KMS-11 (cell line): ENCODE measurements at regions not wholly inside any gene's neighbourhood (a gene's known extent, or its start where the extent isn't known, plus 50 kb on each side); places are given as distances from the start of the nearest gene placed in this dataset.

Source experiments
- H2AFZ ChIP-seq: fragments of 200-600 bp; sonication (generic); 2 replicates; pipeline ENCODE4 v1.6.1; 2016; ENCODE audit warnings: antibody characterized with exemption, mixed run types, low read depth
- H3K27ac ChIP-seq: fragments of 200-600 bp; sonication (generic); 2 replicates; pipeline ENCODE4 v1.6.1; 2016; ENCODE audit warnings: mild to moderate bottlenecking, mixed run types
- H3K27me3 ChIP-seq: fragments of 200-600 bp; sonication (generic); 2 replicates; pipeline ENCODE4 v1.6.1; 2017; ENCODE audit warnings: mild to moderate bottlenecking, low read depth, mixed run types, moderate library complexity; ENCODE audit not compliant: insufficient read depth
- H3K36me3 ChIP-seq: fragments of 200-600 bp; sonication (generic); 2 replicates; pipeline ENCODE4 v1.6.1; 2017; ENCODE audit warnings: mild to moderate bottlenecking, mixed run types; ENCODE audit not compliant: insufficient read depth
- H3K4me1 ChIP-seq: fragments of 200-600 bp; sonication (generic); 2 replicates; pipeline ENCODE4 v1.6.1; 2016; ENCODE audit warnings: mild to moderate bottlenecking, low read depth, mixed run types; ENCODE audit not compliant: poor library complexity, severe bottlenecking
- H3K4me2 ChIP-seq: fragments of 200-600 bp; sonication (generic); 2 replicates; pipeline ENCODE4 v1.7.0; 2016; ENCODE audit warnings: mild to moderate bottlenecking, mixed run types
- H3K4me3 ChIP-seq: fragments of 200-600 bp; sonication (generic); IDR thresholded peaks from 2 replicates; pipeline ENCODE4 v1.6.1; 2017; ENCODE audit warnings: low read depth, low read length, mixed read lengths; ENCODE audit not compliant: insufficient read depth
- H3K79me2 ChIP-seq: fragments of 200-600 bp; sonication (generic); 2 replicates; pipeline ENCODE4 v1.6.1; 2016; ENCODE audit warnings: low read depth, mixed run types; ENCODE audit not compliant: insufficient read depth
- H3K9ac ChIP-seq: fragments of 200-600 bp; sonication (generic); 2 replicates; pipeline ENCODE4 v1.6.1; 2016; ENCODE audit warnings: mild to moderate bottlenecking, mixed run types
- H4K20me1 ChIP-seq: fragments of 200-600 bp; sonication (generic); 2 replicates; pipeline ENCODE4 v1.6.1; 2016; ENCODE audit warnings: mild to moderate bottlenecking, mixed run types; ENCODE audit not compliant: insufficient read depth
- TF ChIP-seq, protein P1 (sequence below): fragments of 200-600 bp; sonication (generic); conservative IDR thresholded peaks from 2 replicates; pipeline ENCODE4 v1.6.1; 2017; ENCODE audit warnings: low read depth, mild to moderate bottlenecking, antibody characterized with exemption, low read length, moderate library complexity, mixed read lengths

DNA sequence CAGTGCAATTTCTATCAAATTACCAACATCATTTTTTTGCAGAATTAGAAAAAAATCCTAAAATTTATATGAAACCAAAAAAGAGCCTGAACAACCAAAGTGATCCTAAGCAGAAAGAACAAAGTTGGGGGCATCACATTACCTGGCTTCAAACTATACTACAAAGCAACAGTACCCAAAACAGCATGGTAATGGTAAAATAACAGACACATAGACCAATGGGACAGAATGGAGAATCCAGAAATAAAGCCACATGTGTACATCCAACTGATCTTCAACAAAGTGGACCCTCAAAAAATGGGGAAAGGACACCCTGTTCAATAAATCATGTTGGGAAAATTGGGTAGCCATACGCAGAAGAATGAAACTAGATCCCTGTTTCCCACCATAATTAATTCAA lies 245.7 kb upstream of the CTAGE1 start:
- no peaks in the 10 kb centered on the region for H3K4me1 ChIP-seq
- TF ChIP-seq, protein P1, sequence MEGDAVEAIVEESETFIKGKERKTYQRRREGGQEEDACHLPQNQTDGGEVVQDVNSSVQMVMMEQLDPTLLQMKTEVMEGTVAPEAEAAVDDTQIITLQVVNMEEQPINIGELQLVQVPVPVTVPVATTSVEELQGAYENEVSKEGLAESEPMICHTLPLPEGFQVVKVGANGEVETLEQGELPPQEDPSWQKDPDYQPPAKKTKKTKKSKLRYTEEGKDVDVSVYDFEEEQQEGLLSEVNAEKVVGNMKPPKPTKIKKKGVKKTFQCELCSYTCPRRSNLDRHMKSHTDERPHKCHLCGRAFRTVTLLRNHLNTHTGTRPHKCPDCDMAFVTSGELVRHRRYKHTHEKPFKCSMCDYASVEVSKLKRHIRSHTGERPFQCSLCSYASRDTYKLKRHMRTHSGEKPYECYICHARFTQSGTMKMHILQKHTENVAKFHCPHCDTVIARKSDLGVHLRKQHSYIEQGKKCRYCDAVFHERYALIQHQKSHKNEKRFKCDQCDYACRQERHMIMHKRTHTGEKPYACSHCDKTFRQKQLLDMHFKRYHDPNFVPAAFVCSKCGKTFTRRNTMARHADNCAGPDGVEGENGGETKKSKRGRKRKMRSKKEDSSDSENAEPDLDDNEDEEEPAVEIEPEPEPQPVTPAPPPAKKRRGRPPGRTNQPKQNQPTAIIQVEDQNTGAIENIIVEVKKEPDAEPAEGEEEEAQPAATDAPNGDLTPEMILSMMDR, result no peak
- H3K9ac ChIP-seq, result no peak overlapping the region
- no peaks in the 10 kb centered on the region for H3K79me2 ChIP-seq
- H3K27me3 ChIP-seq, result no peaks in the 10 kb centered on the region
- no peak overlapping the region for H3K4me2 ChIP-seq
- no peak overlapping the region for H3K27ac ChIP-seq
- no peaks in the 10 kb centered on the region for H4K20me1 ChIP-seq
- H2AFZ ChIP-seq, result no peak overlapping the region
- H3K4me3 ChIP-seq, result no peak overlapping the region
- no peaks in the 10 kb centered on the region for H3K36me3 ChIP-seq

DNA sequence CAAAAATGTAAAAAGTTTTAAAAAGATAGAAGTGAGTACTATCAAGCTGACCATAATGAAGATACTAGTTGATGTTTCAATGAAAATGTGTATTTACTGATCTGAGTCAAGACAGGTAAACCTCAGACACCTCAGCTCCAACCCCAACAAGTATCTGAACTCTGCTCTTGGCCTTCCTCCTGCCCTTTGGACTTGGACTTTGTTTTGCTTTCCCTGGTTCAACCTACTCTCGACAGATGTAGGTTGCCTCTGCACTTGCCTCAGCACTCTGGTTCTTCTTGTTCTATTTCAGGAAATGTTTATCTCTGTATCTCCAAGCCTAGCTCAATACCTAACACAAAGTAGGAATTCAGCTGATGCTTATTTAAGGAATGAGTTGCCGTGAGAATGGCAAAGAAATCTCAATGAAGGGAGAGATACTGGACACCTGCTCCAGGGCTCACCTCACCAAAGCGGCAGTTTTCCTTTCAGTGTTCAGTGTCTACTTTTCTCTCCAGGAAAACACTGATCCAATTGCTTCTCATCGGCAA lies 248.8 kb upstream of the CTAGE1 start:
- no peak overlapping the region for H2AFZ ChIP-seq
- no peaks in the 10 kb centered on the region for H3K27me3 ChIP-seq

DNA sequence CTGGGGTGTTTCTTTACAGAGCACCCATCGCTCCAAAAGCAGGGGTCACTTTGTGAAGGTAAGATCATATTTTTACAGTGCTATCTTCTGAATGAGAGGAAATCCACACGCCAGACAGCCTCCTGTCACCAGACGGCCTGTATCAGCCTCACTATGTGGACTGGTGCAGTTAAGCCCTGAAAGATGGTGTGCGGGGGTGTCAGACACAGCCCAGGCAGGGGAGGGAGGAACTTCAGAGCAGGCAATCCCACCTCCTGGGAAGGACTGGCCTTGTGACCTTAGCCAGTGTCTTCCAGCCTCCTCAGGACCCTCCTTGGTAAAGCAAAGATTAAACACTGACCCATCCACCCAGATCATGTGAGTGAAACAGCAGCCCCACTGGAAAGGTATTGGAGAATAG lies 249.4 kb upstream of the CTAGE1 start:
- Histone ChIP-seq H3K79me2 (no peaks in the 10 kb centered on the region), H3K4me2 (no peak overlapping the region), H3K4me3 (no peak overlapping the region), H3K27me3 (no peaks in the 10 kb centered on the region), H3K36me3 (no peaks in the 10 kb centered on the region), H2AFZ (no peak overlapping the region), H3K27ac (no peak overlapping the region), H3K4me1 (no peaks in the 10 kb centered on the region), H3K9ac (no peak overlapping the region), H4K20me1 (no peaks in the 10 kb centered on the region)
- TF ChIP-seq, protein P1, result no peak

More for the DNA sequence above, 248.8 kb upstream of the CTAGE1 start:
- Histone ChIP-seq H3K36me3 (no peaks in the 10 kb centered on the region), H3K4me1 (no peaks in the 10 kb centered on the region), H3K79me2 (no peaks in the 10 kb centered on the region), H3K27ac (no peak overlapping the region), H3K4me3 (no peak overlapping the region), H3K9ac (no peak overlapping the region), H4K20me1 (no peaks in the 10 kb centered on the region), H3K4me2 (no peak overlapping the region)
- TF ChIP-seq, protein P1, result no peak

DNA sequence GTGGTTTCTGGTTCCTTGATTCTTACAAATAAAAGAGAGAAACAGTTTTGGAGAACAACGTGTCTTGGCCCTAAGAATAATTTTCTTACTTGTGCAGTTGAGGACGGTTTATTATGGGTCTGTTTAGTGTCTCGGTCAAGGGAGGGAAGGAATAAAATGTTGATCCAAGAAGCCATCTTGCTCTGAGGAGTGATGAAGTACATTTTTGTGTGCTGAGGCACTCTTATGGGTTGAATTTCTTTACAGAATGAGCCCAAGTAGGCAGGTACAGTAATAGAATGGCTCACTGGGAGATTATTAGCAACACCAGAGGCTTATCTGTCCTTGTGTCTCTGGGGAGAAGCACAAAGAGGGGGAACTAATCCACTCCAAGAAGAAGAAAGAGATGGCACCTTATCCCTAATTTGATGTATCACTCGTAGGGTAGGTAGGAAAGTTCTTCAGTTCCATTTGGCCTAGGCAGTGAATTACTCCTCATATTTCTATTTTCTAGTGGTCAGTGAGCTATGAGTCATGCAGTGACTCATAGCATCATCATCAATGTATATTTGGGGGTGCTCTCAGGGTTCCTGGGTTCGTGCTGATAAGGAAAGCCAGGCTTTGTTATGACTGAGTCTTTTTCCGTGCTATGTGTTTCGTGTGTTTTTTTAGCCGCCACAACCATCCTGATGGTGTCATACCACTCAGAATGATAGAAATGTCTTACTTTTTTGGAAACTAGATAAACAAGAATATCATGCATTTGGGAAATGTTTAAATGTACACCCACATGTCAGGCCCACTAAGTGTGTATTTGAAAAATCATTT lies 250.1 kb upstream of the CTAGE1 start:
- Histone ChIP-seq H3K79me2 (no peaks in the 10 kb centered on the region), H3K27ac (no peak overlapping the region), H3K9ac (no peak overlapping the region), H3K36me3 (no peaks in the 10 kb centered on the region), H2AFZ (no peak overlapping the region), H3K4me1 (no peaks in the 10 kb centered on the region), H3K27me3 (no peaks in the 10 kb centered on the region), H3K4me2 (no peak overlapping the region), H4K20me1 (no peaks in the 10 kb centered on the region), H3K4me3 (no peak overlapping the region)
- TF ChIP-seq, protein P1, result no peak
